HCT116 (cell line): ENCODE measurements at regions not wholly inside any gene's neighbourhood (a gene's known extent, or its start where the extent isn't known, plus 50 kb on each side); places are given as distances from the start of the nearest gene placed in this dataset.

Experiments used
- ATAC-seq: fragments of 200-7000 bp; cut with Tn5 transposase; 2 replicates; pipeline ENCODE4 v1.9.1; 2020; ENCODE audit warnings: mild to moderate bottlenecking, moderate library complexity
- BruUV-seq: library from RNA; stranded (reverse); fragments of 400-500 nt; replicated peaks from 2 replicates; lab custom pipeline; 2021; lab: Mats Ljungman, UMichigan
- CTCF ChIA-PET: fragments of 300-600 bp; sonication (Branson Sonifier 250); formaldehyde crosslinking; loops from one replicate; lab custom pipeline; 2021; ENCODE audit warnings: antibody characterized with exemption; lab: Charles Lee
- POLR2A ChIA-PET: fragments of 300-600, 350-600 bp; sonication (Branson Sonifier 250); formaldehyde crosslinking; loops from one replicate; lab custom pipeline; 2021; ENCODE audit warnings: antibody characterized with exemption; lab: Charles Lee
- RAD21 ChIA-PET, 2 experiments: fragments of 300-600 bp; sonication (Branson Sonifier 250); formaldehyde crosslinking; loops; one replicate each; lab custom pipeline; 2023; ENCODE audit warnings: low total read pairs in 2 of 2; ENCODE audit not compliant: uncharacterized antibody in 2 of 2, unreplicated experiment in 2 of 2, low non-redundant PET in 1 of 2; lab: Charles Lee
- DNase-seq: peaks from one replicate; pipeline ENCODE4 v3.0.0-alpha.2; 2010; ENCODE audit warnings: low read depth, low spot score
- H2AFZ ChIP-seq: fragments of 200-600 bp; shearing (Covaris generic), sonication (generic); 2 replicates; pipeline ENCODE4 v1.6.1; 2017; ENCODE audit warnings: low read depth, mixed run types, mixed read lengths, antibody characterized with exemption, low read length; ENCODE audit not compliant: poor library complexity, severe bottlenecking
- H3K27ac ChIP-seq: 2 replicates; pipeline ENCODE4 v1.5.1; 2012; ENCODE audit warnings: low read depth, low read length
- H3K27me3 ChIP-seq: fragments of 200-600 bp; sonication (generic); 2 replicates; pipeline ENCODE4 v1.6.1; 2016; ENCODE audit warnings: mixed run types, low read length, mixed read lengths; ENCODE audit not compliant: insufficient read depth
- H3K36me3 ChIP-seq, 2 experiments: fragments of 200-500 bp in 1 of 2; fragments of 200-600 bp in 1 of 2; sonication (Bioruptor generic) in 1 of 2; sonication (generic) in 1 of 2; 2 replicates each; pipeline versions ENCODE4 v1.5.1 to v1.6.1; 2014 to 2016; ENCODE audit warnings: low read length in 2 of 2, inconsistent platforms in 1 of 2, mixed read lengths in 1 of 2, mixed run types in 1 of 2; ENCODE audit not compliant: insufficient read depth in 2 of 2, control insufficient read depth in 1 of 2
- H3K4me1 ChIP-seq, 2 experiments: fragments of 200-600 bp in 1 of 2; sonication (generic) in 1 of 2; 2 replicates each; pipeline versions ENCODE4 v1.5.1 to v1.6.1; 2012 to 2017; ENCODE audit warnings: low read length in 2 of 2, inconsistent platforms in 1 of 2, mild to moderate bottlenecking in 1 of 2, mixed read lengths in 1 of 2, mixed run types in 1 of 2, moderate library complexity in 1 of 2; ENCODE audit not compliant: insufficient read depth in 2 of 2, control insufficient read depth in 1 of 2
- H3K4me2 ChIP-seq: fragments of 200-600 bp; sonication (generic); 2 replicates; pipeline ENCODE4 v1.6.1; 2017; ENCODE audit warnings: mixed run types, low read length, mixed read lengths
- H3K4me3 ChIP-seq, 2 experiments: fragments of 200-600 bp in 1 of 2; sonication (generic) in 1 of 2; replicated peaks in 1 of 2; 2 replicates each; pipeline ENCODE4 v1.5.1; 2011 to 2016; ENCODE audit warnings: low read length in 2 of 2, control low read depth in 1 of 2, low read depth in 1 of 2, mild to moderate bottlenecking in 1 of 2, mixed read lengths in 1 of 2, mixed run types in 1 of 2
- H3K79me2 ChIP-seq: fragments of 200-600 bp; sonication (generic); 2 replicates; pipeline ENCODE4 v1.6.1; 2017; ENCODE audit warnings: mild to moderate bottlenecking, mixed run types, low read length, moderate library complexity, mixed read lengths; ENCODE audit not compliant: insufficient read depth
- H3K9ac ChIP-seq: fragments of 200-600 bp; sonication (generic); 2 replicates; pipeline ENCODE4 v1.6.1; 2016; ENCODE audit warnings: low read length, mixed read lengths
- H3K9me2 ChIP-seq: fragments of 200-600 bp; sonication (generic), shearing (Covaris generic); 2 replicates; pipeline ENCODE4 v1.6.1; 2017; ENCODE audit warnings: mixed run types, mild to moderate bottlenecking, moderate library complexity; ENCODE audit not compliant: insufficient read depth
- H3K9me3 ChIP-seq, 2 experiments: fragments of 200-500 bp in 1 of 2; fragments of 200-600 bp in 1 of 2; sonication (Bioruptor generic) in 1 of 2; sonication (generic) in 1 of 2; 2 replicates each; pipeline ENCODE4 v1.6.1; 2014 to 2017; ENCODE audit warnings: low read length in 2 of 2, mixed read lengths in 2 of 2, inconsistent platforms in 1 of 2, low read depth in 1 of 2, mild to moderate bottlenecking in 1 of 2, mixed run types in 1 of 2, moderate library complexity in 1 of 2; ENCODE audit not compliant: control insufficient read depth in 1 of 2, insufficient read depth in 1 of 2
- H4K20me1 ChIP-seq: fragments of 200-600 bp; sonication (generic), shearing (Covaris generic); 2 replicates; pipeline ENCODE4 v1.6.1; 2017; ENCODE audit warnings: mixed run types, mild to moderate bottlenecking, moderate library complexity; ENCODE audit not compliant: insufficient read depth
- CBX3 ChIP-seq: IDR thresholded peaks from 2 replicates; pipeline ENCODE4 v1.6.1; 2012; ENCODE audit warnings: low read depth
- CEBPB ChIP-seq: IDR thresholded peaks from 2 replicates; pipeline ENCODE4 v1.6.1; 2012; ENCODE audit warnings: low read depth
- CTCF ChIP-seq, 3 experiments: fragments of 200-600 bp in 1 of 3; sonication (generic) in 1 of 3; IDR thresholded peaks in 2 of 3; conservative IDR thresholded peaks in 1 of 3; 2 replicates each; pipeline ENCODE4 v1.5.1; 2012 to 2017; ENCODE audit warnings: low read depth in 2 of 3, low read length in 2 of 3, antibody characterized with exemption in 1 of 3, borderline replicate concordance in 1 of 3, control low read depth in 1 of 3, mild to moderate bottlenecking in 1 of 3, mixed read lengths in 1 of 3, mixed run types in 1 of 3, moderate library complexity in 1 of 3; ENCODE audit not compliant: insufficient read depth in 1 of 3
- EGR1 ChIP-seq: IDR thresholded peaks from 2 replicates; pipeline ENCODE4 v1.6.1; 2012; ENCODE audit warnings: low read depth
- EZH2 ChIP-seq: fragments of 200-600 bp; sonication (generic); IDR thresholded peaks from 2 replicates; pipeline ENCODE4 v1.6.1; 2017; ENCODE audit warnings: antibody characterized with exemption, mixed run types
- EZH2phosphoT487 ChIP-seq: fragments of 200-600 bp; IDR thresholded peaks from 2 replicates; pipeline ENCODE4 v1.6.1; 2018; ENCODE audit warnings: antibody characterized with exemption, borderline replicate concordance
- MAX ChIP-seq: IDR thresholded peaks from 2 replicates; pipeline ENCODE4 v1.6.1; 2012
- POLR2A ChIP-seq: IDR thresholded peaks from 2 replicates; pipeline ENCODE4 v1.7.0; 2011; ENCODE audit warnings: borderline replicate concordance; ENCODE audit not compliant: insufficient read depth, insufficient read length; ENCODE audit errors: extremely low read depth
- POLR2AphosphoS5 ChIP-seq: IDR thresholded peaks from 2 replicates; pipeline ENCODE4 v1.6.1; 2011; ENCODE audit warnings: mild to moderate bottlenecking, low read depth, low read length, moderate library complexity
- RAD21 ChIP-seq: IDR thresholded peaks from 2 replicates; pipeline ENCODE4 v1.6.1; 2012; ENCODE audit warnings: low read depth, mild to moderate bottlenecking
- REST ChIP-seq: IDR thresholded peaks from 2 replicates; pipeline ENCODE4 v1.6.1; 2012; ENCODE audit warnings: low read depth
- SIN3A ChIP-seq: IDR thresholded peaks from 2 replicates; pipeline ENCODE4 v1.6.1; 2012; ENCODE audit warnings: low read depth
- SP1 ChIP-seq: IDR thresholded peaks from 2 replicates; pipeline ENCODE4 v1.6.1; 2012; ENCODE audit warnings: low read depth
- SRF ChIP-seq: IDR thresholded peaks from 2 replicates; pipeline ENCODE4 v1.6.1; 2012; ENCODE audit warnings: low read depth
- TCF7L2 ChIP-seq: IDR thresholded peaks from 2 replicates; pipeline ENCODE4 v1.7.0; 2011; ENCODE audit warnings: borderline replicate concordance, inconsistent platforms; ENCODE audit not compliant: insufficient read depth, insufficient read length; ENCODE audit errors: extremely low read depth
- YY1 ChIP-seq: IDR thresholded peaks from 2 replicates; pipeline ENCODE4 v1.6.1; 2011; ENCODE audit warnings: low read length, low read depth, moderate library complexity, mild to moderate bottlenecking; ENCODE audit not compliant: insufficient replicate concordance; ENCODE audit errors: extremely low read depth
- ZBTB33 ChIP-seq: IDR thresholded peaks from 2 replicates; pipeline ENCODE4 v1.6.1; 2011; ENCODE audit warnings: mild to moderate bottlenecking, low read length, moderate library complexity; ENCODE audit not compliant: insufficient replicate concordance; ENCODE audit errors: extremely low read depth
- ZFX ChIP-seq: fragments of 450-650 bp; IDR thresholded peaks from 2 replicates; pipeline ENCODE4 v1.6.1; 2017
- ZNF274 ChIP-seq: fragments of 200-500 bp; sonication (Bioruptor generic); IDR thresholded peaks from 2 replicates; pipeline ENCODE4 v1.6.1; 2014; ENCODE audit warnings: mild to moderate bottlenecking, low read depth, low read length, inconsistent platforms
- intact Hi-C: fragments of 100-400 bp; cut with micrococcal nuclease; formaldehyde crosslinking; loops from 2 replicates; pipeline ENCODE4 v1.10.0; 2022

GRCh38 chrX:53882331-53882730 lies 161.9 kb downstream of the PHF8 start:
- no peaks in the 10 kb centered on the region for H3K36me3 ChIP-seq
- intact Hi-C loops: no loop called here
- H3K9me3 ChIP-seq: no peaks in the 10 kb centered on the region
- POLR2A ChIA-PET: no interaction called here
- H4K20me1 ChIP-seq: no peaks in the 10 kb centered on the region
- no peaks in the 10 kb centered on the region for H3K9me2 ChIP-seq
- CTCF ChIA-PET: no interaction called here
- no peak overlapping the region for H3K9ac ChIP-seq
- DNase-seq (no peak), ATAC-seq (no peak)
- no peaks in the 10 kb centered on the region for H3K4me1 ChIP-seq
- BruUV-seq: no TSS peak
- H2AFZ ChIP-seq: no peak overlapping the region
- H3K27me3 ChIP-seq: no peaks in the 10 kb centered on the region
- no peak overlapping the region for H3K27ac ChIP-seq
- no peak for TF ChIP-seq SRF
- no peak for TF ChIP-seq TCF7L2
- no peak for TF ChIP-seq POLR2AphosphoS5
- no peak for TF ChIP-seq CEBPB
- no peak for TF ChIP-seq MAX
- TF ChIP-seq ZFX: no peak
- TF ChIP-seq CBX3: no peak
- TF ChIP-seq EZH2phosphoT487: no peak
- TF ChIP-seq EGR1: no peak
- TF ChIP-seq YY1: no peak
- TF ChIP-seq SP1: no peak
- no peak for TF ChIP-seq SIN3A
- TF ChIP-seq ZBTB33: no peak
- TF ChIP-seq ZNF274: no peak
- TF ChIP-seq REST: no peak
- TF ChIP-seq RAD21: no peak
- no peak for TF ChIP-seq EZH2
- TF ChIP-seq CTCF (IDR thresholded peaks at IDR 0.05 in 2 of 3, conservative IDR thresholded peaks at IDR 0.05 in 1 of 3; ENCODE audit: borderline replicate concordance in 1 of 3, insufficient read depth in 1 of 3, low read depth in 2 of 3, low read length in 2 of 3): no peak
- no peak for TF ChIP-seq POLR2A
- H3K4me2 ChIP-seq: no peak overlapping the region
- H3K79me2 ChIP-seq: no peaks in the 10 kb centered on the region
- no peak overlapping the region for H3K4me3 ChIP-seq
- RAD21 ChIA-PET: no interaction called here
